ENCODE measurements at regions not wholly inside any gene's neighbourhood (a gene's known extent, or its start where the extent isn't known, plus 50 kb on each side); places are given as distances from the start of the nearest gene placed in this dataset.

- Mint-ChIP-seq H3K4me1 (no peaks in the 10 kb centered on the region), H3K4me3 (no peak overlapping the region), H3K27me3 (peaks cover 3% of the 10 kb centered on the region), H3K27ac (no peak overlapping the region), H3K9me3 (ENCODE audit: insufficient read depth) (no peaks in the 10 kb centered on the region)
- Histone ChIP-seq H3K9me3 (ENCODE audit: control extremely low read depth in 1 of 3, control insufficient read depth in 2 of 3, insufficient read depth in 1 of 3, low read length in 2 of 3) (no peaks in the 10 kb centered on the region), H3K9ac (ENCODE audit: low read length) (no peak overlapping the region), H3K27me3 (replicated peaks in 1 of 4; ENCODE audit: control extremely low read depth in 1 of 4, control insufficient read depth in 3 of 4, insufficient read depth in 4 of 4, low read length in 3 of 4) (no peaks in the 10 kb centered on the region), H3K4me1 (ENCODE audit: control insufficient read depth in 2 of 2, insufficient read depth in 2 of 2, low read length in 2 of 2) (no peaks in the 10 kb centered on the region), H3K4me3 (ENCODE audit: control extremely low read depth in 1 of 5, extremely low read depth in 1 of 5, insufficient read depth in 1 of 5, low read depth in 2 of 5, low read length in 4 of 5) (no peak overlapping the region), H2AFZ (ENCODE audit: insufficient read depth, low read depth, low read length, poor library complexity, severe bottlenecking) (no peak overlapping the region), H3K4me2 (replicated peaks; ENCODE audit: low read depth, low read length, poor library complexity, severe bottlenecking) (no peak overlapping the region), H3K79me2 (ENCODE audit: control insufficient read depth, insufficient read depth, low read length) (no peaks in the 10 kb centered on the region), H3K36me3 (replicated peaks in 1 of 2; ENCODE audit: control extremely low read depth in 1 of 2, control insufficient read depth in 1 of 2, extremely low read depth in 1 of 2, insufficient read depth in 2 of 2, low read length in 1 of 2) (no peaks in the 10 kb centered on the region), H3K27ac (ENCODE audit: low read length in 2 of 2) (no peak overlapping the region), H4K20me1 (ENCODE audit: control insufficient read depth, insufficient read depth, low read length, poor library complexity, severe bottlenecking) (no peaks in the 10 kb centered on the region)
- no peak for DNase-seq
- no peak for ATAC-seq (ENCODE audit: low read depth)
- ChIA-PET POLR2A (no interaction called here), CTCF (no interaction called here)
- TF ChIP-seq EZH2 (IDR thresholded peaks at IDR 0.05; ENCODE audit: borderline replicate concordance, insufficient read depth, low read depth, low read length, poor library complexity, severe bottlenecking) = no peak
- TF ChIP-seq, protein P1, sequence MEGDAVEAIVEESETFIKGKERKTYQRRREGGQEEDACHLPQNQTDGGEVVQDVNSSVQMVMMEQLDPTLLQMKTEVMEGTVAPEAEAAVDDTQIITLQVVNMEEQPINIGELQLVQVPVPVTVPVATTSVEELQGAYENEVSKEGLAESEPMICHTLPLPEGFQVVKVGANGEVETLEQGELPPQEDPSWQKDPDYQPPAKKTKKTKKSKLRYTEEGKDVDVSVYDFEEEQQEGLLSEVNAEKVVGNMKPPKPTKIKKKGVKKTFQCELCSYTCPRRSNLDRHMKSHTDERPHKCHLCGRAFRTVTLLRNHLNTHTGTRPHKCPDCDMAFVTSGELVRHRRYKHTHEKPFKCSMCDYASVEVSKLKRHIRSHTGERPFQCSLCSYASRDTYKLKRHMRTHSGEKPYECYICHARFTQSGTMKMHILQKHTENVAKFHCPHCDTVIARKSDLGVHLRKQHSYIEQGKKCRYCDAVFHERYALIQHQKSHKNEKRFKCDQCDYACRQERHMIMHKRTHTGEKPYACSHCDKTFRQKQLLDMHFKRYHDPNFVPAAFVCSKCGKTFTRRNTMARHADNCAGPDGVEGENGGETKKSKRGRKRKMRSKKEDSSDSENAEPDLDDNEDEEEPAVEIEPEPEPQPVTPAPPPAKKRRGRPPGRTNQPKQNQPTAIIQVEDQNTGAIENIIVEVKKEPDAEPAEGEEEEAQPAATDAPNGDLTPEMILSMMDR (IDR thresholded peaks at IDR 0.05) = no peak
- intact Hi-C loops (cut with micrococcal nuclease) = no loop called here
- no CpG with 5 or more reads among the region's 1 CpG for WGBS (ENCODE audit: insufficient coverage)
These were observed 68.0 kb downstream of the SNX12 start for GRCh38 chrX:71000139-71000538.

GRCh38 chrX:70998411-70999027, 67.6 kb upstream of the SLC7A3 start:
- Histone ChIP-seq H3K9ac (ENCODE audit: low read length) (no peak overlapping the region), H3K4me1 (ENCODE audit: control insufficient read depth in 2 of 2, insufficient read depth in 2 of 2, low read length in 2 of 2) (no peaks in the 10 kb centered on the region), H3K79me2 (ENCODE audit: control insufficient read depth, insufficient read depth, low read length) (no peaks in the 10 kb centered on the region), H4K20me1 (ENCODE audit: control insufficient read depth, insufficient read depth, low read length, poor library complexity, severe bottlenecking) (no peaks in the 10 kb centered on the region), H2AFZ (ENCODE audit: insufficient read depth, low read depth, low read length, poor library complexity, severe bottlenecking) (no peak overlapping the region), H3K4me3 (ENCODE audit: control extremely low read depth in 1 of 5, extremely low read depth in 1 of 5, insufficient read depth in 1 of 5, low read depth in 2 of 5, low read length in 4 of 5) (no peak overlapping the region), H3K36me3 (replicated peaks in 1 of 2; ENCODE audit: control extremely low read depth in 1 of 2, control insufficient read depth in 1 of 2, extremely low read depth in 1 of 2, insufficient read depth in 2 of 2, low read length in 1 of 2) (no peaks in the 10 kb centered on the region), H3K27me3 (replicated peaks in 1 of 4; ENCODE audit: control extremely low read depth in 1 of 4, control insufficient read depth in 3 of 4, insufficient read depth in 4 of 4, low read length in 3 of 4) (no peaks in the 10 kb centered on the region), H3K27ac (ENCODE audit: low read length in 2 of 2) (no peak overlapping the region), H3K4me2 (replicated peaks; ENCODE audit: low read depth, low read length, poor library complexity, severe bottlenecking) (no peak overlapping the region), H3K9me3 (ENCODE audit: control extremely low read depth in 1 of 3, control insufficient read depth in 2 of 3, insufficient read depth in 1 of 3, low read length in 2 of 3) (no peaks in the 10 kb centered on the region)
- DNase-seq = peak; percentile 29
- no peak for ATAC-seq (ENCODE audit: low read depth)
- H3K27me3 Mint-ChIP-seq = peaks cover 3% of the 10 kb centered on the region
- ChIA-PET POLR2A (no interaction called here), CTCF (interaction anchor here (0.7 to 1.5 kb wide), 4 partner anchors 130 to 181 kb away, joined by 4 to 5 read pairs (median 4); no protein-coding TSS in a partner anchor)
- 47% methylated on average over 2 of the region's 7 CpGs for WGBS (ENCODE audit: insufficient coverage)
- H3K4me1 Mint-ChIP-seq = no peaks in the 10 kb centered on the region
- H3K4me3 Mint-ChIP-seq = no peak overlapping the region
- no peak overlapping the region for H3K27ac Mint-ChIP-seq
- intact Hi-C loops (cut with micrococcal nuclease) = no loop called here
- TF ChIP-seq, protein P1 (IDR thresholded peaks at IDR 0.05) = no peak
- no peak for TF ChIP-seq EZH2 (IDR thresholded peaks at IDR 0.05; ENCODE audit: borderline replicate concordance, insufficient read depth, low read depth, low read length, poor library complexity, severe bottlenecking)
- no peaks in the 10 kb centered on the region for H3K9me3 Mint-ChIP-seq (ENCODE audit: insufficient read depth)

All from B cell (primary cell).